Activated CD4-positive, alpha-beta T cell treated with anti-CD3 and anti-CD28 coated beads, Interleukin-10, Interleukin-2, amounts not matched to agents 100 ng/mL and 50 ng/mL, durations not matched to agents 16 hours and 8 hours (primary cell): ENCODE measurements at regions not wholly inside any gene's neighbourhood (a gene's known extent, or its start where the extent isn't known, plus 50 kb on each side); places are given as distances from the start of the nearest gene placed in this dataset.

Source experiments
- DNase-seq: peaks from one replicate; pipeline ENCODE4 v3.0.0-alpha.2; 2020

GRCh38 chr10:118106426-118106825 lies 59.7 kb upstream of the RAB11FIP2 start:
- DNase-seq: peak; percentile 12

DNA sequence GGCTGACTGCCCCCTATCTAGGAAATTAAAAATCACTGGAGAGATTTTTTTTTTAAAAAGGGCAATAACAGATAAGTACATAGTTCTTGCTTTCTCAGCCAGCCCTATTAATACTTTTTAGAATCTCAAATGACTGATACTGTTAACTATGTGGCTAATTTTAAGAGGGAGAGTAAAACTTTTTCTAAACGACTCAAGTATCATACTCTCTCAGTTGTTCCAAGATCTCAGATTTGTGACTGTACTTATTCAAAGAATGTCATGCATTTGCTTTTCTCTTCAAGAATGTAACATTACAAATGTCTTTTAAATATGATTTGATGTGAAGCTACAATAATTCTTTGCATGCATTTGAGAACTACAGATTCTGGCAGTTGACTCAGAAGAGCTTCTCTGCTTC lies 55.4 kb upstream of the RAB11FIP2 start:
- no peak for DNase-seq

DNA sequence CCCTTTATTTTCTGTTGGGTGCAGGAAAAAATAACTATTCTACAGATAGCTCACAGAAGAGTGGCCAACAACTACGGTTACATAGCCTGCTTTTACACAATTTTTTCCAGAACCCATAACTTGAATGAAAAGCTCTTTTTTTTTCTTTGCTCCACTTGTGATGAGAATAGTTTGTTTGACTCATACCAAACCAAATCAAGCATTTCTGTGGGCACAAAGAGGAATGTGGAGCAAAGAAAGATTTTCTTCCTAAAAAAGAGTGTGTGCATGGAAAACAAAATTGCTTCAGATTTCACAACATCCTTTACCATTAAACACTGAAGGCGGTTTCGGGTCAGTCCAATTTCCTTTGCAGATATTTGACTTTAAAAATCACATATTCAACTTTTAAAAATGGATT lies 54.8 kb upstream of the RAB11FIP2 start:
- DNase-seq: no peak
